H9 (cell line): ENCODE measurements at regions not wholly inside any gene's neighbourhood (a gene's known extent, or its start where the extent isn't known, plus 50 kb on each side); places are given as distances from the start of the nearest gene placed in this dataset.

Experiments
- DNase-seq: peaks from one replicate; pipeline ENCODE4 v3.0.0-alpha.2; 2017
- H2AFZ ChIP-seq: one replicate; pipeline ENCODE4 v1.6.1; 2013; ENCODE audit warnings: mild to moderate bottlenecking, low read length, control low read depth, moderate library complexity
- H2AK5ac ChIP-seq: 2 replicates; pipeline ENCODE4 v1.6.1; 2013; ENCODE audit warnings: low read length, control low read depth, mixed read lengths; ENCODE audit not compliant: insufficient read length
- H2BK120ac ChIP-seq: one replicate; pipeline ENCODE4 v1.6.1; 2013; ENCODE audit warnings: low read depth, mild to moderate bottlenecking, low read length, control low read depth, inconsistent platforms; ENCODE audit not compliant: poor library complexity, severe bottlenecking
- H2BK12ac ChIP-seq: 2 replicates; pipeline ENCODE4 v1.6.1; 2013; ENCODE audit warnings: low read length, control low read depth, mixed read lengths, low read depth; ENCODE audit not compliant: insufficient read length
- H2BK15ac ChIP-seq: 2 replicates; pipeline ENCODE4 v1.6.1; 2013; ENCODE audit warnings: low read depth, low read length, control low read depth
- H2BK20ac ChIP-seq: one replicate; pipeline ENCODE4 v1.6.1; 2013; ENCODE audit warnings: low read depth, mild to moderate bottlenecking, low read length, control low read depth, inconsistent platforms; ENCODE audit not compliant: poor library complexity, severe bottlenecking
- H2BK5ac ChIP-seq: 2 replicates; pipeline ENCODE4 v1.6.1; 2013; ENCODE audit warnings: low read length, control low read depth, mixed read lengths; ENCODE audit not compliant: insufficient read length
- H3K14ac ChIP-seq: 2 replicates; pipeline ENCODE4 v1.6.1; 2013; ENCODE audit warnings: low read length, control low read depth; ENCODE audit not compliant: insufficient read depth
- H3K18ac ChIP-seq: 2 replicates; pipeline ENCODE4 v1.6.1; 2013; ENCODE audit warnings: low read depth, mild to moderate bottlenecking, mixed read lengths, low read length, control low read depth; ENCODE audit not compliant: insufficient read length
- H3K23ac ChIP-seq: 2 replicates; pipeline ENCODE4 v1.6.1; 2013; ENCODE audit warnings: low read length, control low read depth, mixed read lengths, low read depth; ENCODE audit not compliant: insufficient read length
- H3K23me2 ChIP-seq: 2 replicates; pipeline ENCODE4 v1.6.1; 2013; ENCODE audit warnings: low read depth, mild to moderate bottlenecking, mixed read lengths, low read length, control low read depth; ENCODE audit not compliant: insufficient read length, poor library complexity, severe bottlenecking
- H3K27ac ChIP-seq: 2 replicates; pipeline ENCODE4 v1.5.1; 2013; ENCODE audit warnings: low read length, control low read depth, mixed read lengths, low read depth; ENCODE audit not compliant: insufficient read length
- H3K27me3 ChIP-seq: 2 replicates; pipeline ENCODE4 v1.6.1; 2013; ENCODE audit warnings: low read length, control low read depth, inconsistent platforms; ENCODE audit not compliant: insufficient read depth
- H3K4ac ChIP-seq: 2 replicates; pipeline ENCODE4 v1.6.1; 2013; ENCODE audit warnings: low read depth, mild to moderate bottlenecking, control low read depth, inconsistent platforms, low read length, moderate library complexity
- H3K4me1 ChIP-seq: 2 replicates; pipeline ENCODE4 v1.6.1; 2013; ENCODE audit warnings: low read length, control low read depth, inconsistent platforms; ENCODE audit not compliant: insufficient read depth
- H3K4me2 ChIP-seq: 2 replicates; pipeline ENCODE4 v1.6.1; 2013; ENCODE audit warnings: low read length, control low read depth, mixed read lengths; ENCODE audit not compliant: insufficient read length, insufficient read depth
- H3K56ac ChIP-seq: 2 replicates; pipeline ENCODE4 v1.6.1; 2013; ENCODE audit warnings: low read depth, mild to moderate bottlenecking, mixed read lengths, low read length, control low read depth; ENCODE audit not compliant: insufficient read length
- H3K79me1 ChIP-seq: 2 replicates; pipeline ENCODE4 v1.6.1; 2013; ENCODE audit warnings: low read depth, mild to moderate bottlenecking, moderate library complexity, low read length, control low read depth, inconsistent platforms; ENCODE audit not compliant: insufficient read depth, poor library complexity, severe bottlenecking
- H3K79me2 ChIP-seq: 2 replicates; pipeline ENCODE4 v1.6.1; 2013; ENCODE audit warnings: low read length, control low read depth, inconsistent platforms; ENCODE audit not compliant: insufficient read depth
- H3K9ac ChIP-seq: 2 replicates; pipeline ENCODE4 v1.6.1; 2013; ENCODE audit warnings: low read length, control low read depth, mixed read lengths; ENCODE audit not compliant: insufficient read length; ENCODE audit errors: extremely low read depth
- H3K9me3 ChIP-seq: one replicate; pipeline ENCODE4 v1.6.1; 2013; ENCODE audit warnings: low read depth, low read length, inconsistent platforms; ENCODE audit not compliant: control insufficient read depth
- H3T11ph ChIP-seq: one replicate; pipeline ENCODE4 v1.6.1; 2013; ENCODE audit warnings: mild to moderate bottlenecking, low read length, control low read depth, inconsistent platforms
- H4K20me1 ChIP-seq: one replicate; pipeline ENCODE4 v1.6.1; 2013; ENCODE audit not compliant: control insufficient read depth, insufficient read length, insufficient read depth
- H4K5ac ChIP-seq: 2 replicates; pipeline ENCODE4 v1.6.1; 2013; ENCODE audit warnings: low read depth, mild to moderate bottlenecking, mixed read lengths, low read length, control low read depth; ENCODE audit not compliant: insufficient read length
- H4K8ac ChIP-seq: replicated peaks from 2 replicates; pipeline ENCODE4 v1.6.1; 2013; ENCODE audit warnings: low read length, control low read depth, mixed read lengths, low read depth; ENCODE audit not compliant: insufficient read length
- H4K91ac ChIP-seq: 2 replicates; pipeline ENCODE4 v1.6.1; 2013; ENCODE audit warnings: low read depth, mild to moderate bottlenecking, moderate library complexity, mixed read lengths, low read length, control low read depth; ENCODE audit not compliant: insufficient read length
- H3K27ac Mint-ChIP-seq, 3 experiments: 2 replicates in 2 of 3; 3 replicates in 1 of 3; pipeline ENCODE4 v1.8.0; 2020 to 2021; ENCODE audit warnings: mixed read lengths in 3 of 3, mild to moderate bottlenecking in 1 of 3, moderate library complexity in 1 of 3
- H3K27me3 Mint-ChIP-seq: 2 replicates; pipeline ENCODE4 v1.8.0; 2021; ENCODE audit warnings: low read depth, mild to moderate bottlenecking, moderate library complexity, mixed read lengths
- H3K36me3 Mint-ChIP-seq, 3 experiments: 2 replicates in 2 of 3; 3 replicates in 1 of 3; pipeline ENCODE4 v1.8.0; 2020 to 2021; ENCODE audit warnings: low read depth in 3 of 3, mixed read lengths in 3 of 3; ENCODE audit not compliant: insufficient read depth in 1 of 3
- H3K4me1 Mint-ChIP-seq, 2 experiments: 2 replicates each; pipeline ENCODE4 v1.8.0; 2020; ENCODE audit warnings: mixed read lengths in 2 of 2
- H3K4me3 Mint-ChIP-seq, 2 experiments: 2 replicates in 1 of 2; 3 replicates in 1 of 2; pipeline ENCODE4 v1.8.0; 2020 to 2021; ENCODE audit warnings: mild to moderate bottlenecking in 2 of 2, mixed read lengths in 2 of 2, moderate library complexity in 1 of 2
- H3K9me3 Mint-ChIP-seq, 2 experiments: 2 replicates in 1 of 2; 3 replicates in 1 of 2; pipeline ENCODE4 v1.8.0; 2020; ENCODE audit warnings: mild to moderate bottlenecking in 2 of 2, mixed read lengths in 2 of 2, moderate library complexity in 1 of 2
- CTCF ChIP-seq: fragments of 200-600 bp; sonication (generic); conservative IDR thresholded peaks from 3 replicates; pipeline ENCODE4 v1.8.0; 2021; ENCODE audit warnings: antibody characterized with exemption, mild to moderate bottlenecking
- WGBS: extraction: QIAGEN DNeasy Blood & Tissue Kit; methylation state at CpG from one replicate; pipeline ENCODE4 v1.1.7; 2013; ENCODE audit warnings: missing lambda C conversion rate, low lambda C conversion rate, mixed read lengths; ENCODE audit not compliant: insufficient read length; ENCODE audit errors: extremely low coverage; 5-methylcytosine and 5-hydroxymethylcytosine counted together

GRCh38 chr2:235398321-235398720 lies 95.5 kb upstream of the AGAP1 start:
- no peak overlapping the region for H3K27ac ChIP-seq
- no peak overlapping the region for H3K4me2 ChIP-seq
- H4K20me1 ChIP-seq, result no peaks in the 10 kb centered on the region
- H2BK20ac ChIP-seq, result no peak overlapping the region
- no peaks in the 10 kb centered on the region for H3K79me1 ChIP-seq
- no peak overlapping the region for H3K4ac ChIP-seq
- no peak overlapping the region for H3K4me3 Mint-ChIP-seq
- H3K4me1 Mint-ChIP-seq, result peaks cover 9 to 17% of the 10 kb centered on the region in 2 experiments
- no peak overlapping the region for H3K14ac ChIP-seq
- H3K23ac ChIP-seq, result no peak overlapping the region
- no peak for TF ChIP-seq CTCF
- H3K79me2 ChIP-seq, result no peaks in the 10 kb centered on the region
- H3K4me1 ChIP-seq, result no peaks in the 10 kb centered on the region; the same call in 1 of the 2 replicates
- H3K27me3 Mint-ChIP-seq, result peaks cover 3% of the 10 kb centered on the region
- H3T11ph ChIP-seq, result no peak overlapping the region
- no peaks in the 10 kb centered on the region for H3K23me2 ChIP-seq
- H3K18ac ChIP-seq, result no peak overlapping the region
- H4K8ac ChIP-seq, result no peak overlapping the region
- H3K9me3 Mint-ChIP-seq, result peaks cover 19 to 26% of the 10 kb centered on the region in 2 experiments
- no peak overlapping the region for H2BK12ac ChIP-seq
- no peaks in the 10 kb centered on the region for H3K27me3 ChIP-seq
- H2AK5ac ChIP-seq, result no peak overlapping the region
- no peak overlapping the region for H3K9ac ChIP-seq
- peaks cover 2 to 24% (median 11%) of the 10 kb centered on the region in 3 experiments; a peak in 6 of 7 replicates for H3K36me3 Mint-ChIP-seq
- no CpG with 5 or more reads among the region's 2 CpGs for WGBS
- no peak overlapping the region for H2BK15ac ChIP-seq
- H4K5ac ChIP-seq, result no peak overlapping the region
- DNase-seq, result no peak
- H2BK5ac ChIP-seq, result no peak overlapping the region
- H2AFZ ChIP-seq, result no peak overlapping the region
- H3K9me3 ChIP-seq, result peaks cover 6% of the 10 kb centered on the region
- no peak overlapping the region for H3K27ac Mint-ChIP-seq
- H2BK120ac ChIP-seq, result no peak overlapping the region
- H4K91ac ChIP-seq, result no peak overlapping the region
- no peak overlapping the region for H3K56ac ChIP-seq
